ENCODE measurements at regions not wholly inside any gene's neighbourhood (a gene's known extent, or its start where the extent isn't known, plus 50 kb on each side); places are given as distances from the start of the nearest gene placed in this dataset.
"Not testable (repeated sequence)": the region's sequence is repeated elsewhere in the genome, so short reads cannot be mapped to it uniquely, and the experiment has no call there.

GRCh38 chr21:9695759-9696158 is 825.6 kb upstream of the TPTE start:
- not testable (repeated sequence) for DNase-seq

- DNase-seq, result not testable (repeated sequence)
Observed at GRCh38 chr21:9697751-9698150, 823.6 kb upstream of the TPTE start.

- DNase-seq, result not testable (repeated sequence)
Observed at GRCh38 chr21:9705016-9705415, 816.4 kb upstream of the TPTE start.

DNA sequence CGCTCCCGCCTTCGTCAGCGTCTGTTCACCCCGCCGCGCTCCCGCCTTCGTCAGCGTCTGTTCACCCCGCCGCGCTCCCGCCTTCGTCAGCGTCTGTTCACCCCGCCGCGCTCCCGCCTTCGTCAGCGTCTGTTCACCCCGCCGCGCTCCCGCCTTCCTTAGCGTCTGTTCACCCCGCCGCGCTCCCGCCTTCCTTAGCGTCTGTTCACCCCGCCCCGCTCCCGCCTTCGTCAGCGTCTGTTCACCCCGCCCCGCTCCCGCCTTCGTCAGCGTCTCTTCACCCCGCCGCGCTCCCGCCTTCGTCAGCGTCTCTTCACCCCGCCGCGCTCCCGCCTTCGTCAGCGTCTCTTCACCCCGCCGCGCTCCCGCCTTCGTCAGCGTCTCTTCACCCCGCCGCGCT is 815.9 kb upstream of the TPTE start:
- not testable (repeated sequence) for DNase-seq

- not testable (repeated sequence) for DNase-seq
Observed at GRCh38 chr21:9724542-9724941, 796.8 kb upstream of the TPTE start.

DNA sequence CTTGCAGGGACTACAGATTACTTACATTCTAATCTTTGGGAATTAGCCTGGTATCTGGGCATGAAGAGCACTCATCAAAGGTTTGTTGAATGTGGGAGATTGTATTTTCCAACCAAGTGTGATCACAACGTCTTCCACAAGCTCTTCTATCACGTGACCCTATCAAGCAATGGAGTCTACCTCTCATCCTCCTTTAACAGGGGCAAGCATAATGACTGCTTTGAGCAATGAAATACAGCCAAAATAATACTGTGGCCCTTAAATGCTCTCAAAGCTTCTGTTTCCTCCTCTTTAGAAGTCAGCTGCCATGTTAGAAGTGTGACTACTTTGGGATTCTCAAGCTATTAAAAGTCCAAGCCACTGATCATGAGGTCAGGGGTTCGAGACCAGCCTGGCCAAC is 794.2 kb upstream of the TPTE start:
- not testable (repeated sequence) for DNase-seq

DNA sequence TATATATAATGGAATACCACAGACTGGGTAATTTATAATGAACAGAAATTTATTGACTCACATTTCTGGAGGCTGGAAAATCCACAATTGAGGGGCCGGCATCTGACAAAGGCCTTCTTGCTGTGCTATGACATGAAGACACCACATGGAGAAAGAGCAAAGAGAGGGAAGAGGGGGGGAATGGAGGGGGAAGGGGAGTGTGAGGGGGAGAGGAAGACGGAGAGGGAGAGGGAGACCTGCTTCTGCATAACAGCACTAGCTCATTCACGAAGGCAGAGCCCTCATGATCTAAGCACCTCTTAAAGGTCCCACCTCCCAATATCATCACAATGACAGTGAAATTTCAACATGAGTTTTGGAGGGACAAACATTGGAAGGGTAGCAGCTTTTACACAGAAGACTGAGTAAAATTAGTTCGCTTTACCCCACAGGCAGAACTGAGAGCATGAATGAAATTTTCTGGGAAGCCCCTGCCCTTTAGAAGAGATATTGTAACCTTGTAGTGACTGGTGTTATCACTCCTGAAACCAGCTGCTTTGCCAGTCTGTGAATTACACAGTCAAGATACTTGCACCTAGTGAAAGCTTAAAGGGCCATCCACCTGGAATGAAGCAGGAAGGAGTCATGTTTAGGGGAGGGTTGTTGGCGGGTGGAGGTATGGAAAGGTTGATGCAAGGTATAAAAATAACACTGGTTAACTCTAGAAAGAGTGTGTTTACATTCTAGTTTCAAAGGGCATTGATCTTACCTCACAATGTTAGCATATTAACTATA is 793.0 kb upstream of the TPTE start:
- not testable (repeated sequence) for DNase-seq

GRCh38 chr21:9730866-9731265 is 790.5 kb upstream of the TPTE start:
- DNase-seq, result no peak

GRCh38 chr21:9731317-9731716 is 790.1 kb upstream of the TPTE start:
- DNase-seq, result not testable (repeated sequence)

DNA sequence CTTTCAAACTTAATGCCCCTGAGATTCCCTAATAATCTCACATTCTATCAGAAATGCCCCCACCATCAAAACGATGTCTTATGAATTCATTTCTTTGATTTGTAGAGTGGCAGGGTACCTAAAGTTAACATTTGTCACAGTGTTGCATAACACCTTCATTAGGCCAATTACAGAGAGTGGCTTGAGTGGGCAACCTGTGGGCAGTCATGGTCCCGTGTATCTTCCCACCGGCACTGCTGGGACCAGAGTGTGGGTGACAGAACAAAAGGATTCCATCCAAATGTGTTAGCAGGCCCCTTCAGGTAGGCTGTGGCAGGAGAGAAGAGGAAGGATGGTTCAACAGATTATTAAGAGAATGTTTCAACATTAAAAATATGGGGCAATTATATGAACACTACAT is 788.8 kb upstream of the TPTE start:
- not testable (repeated sequence) for DNase-seq

- DNase-seq, result not testable (repeated sequence)
Observed at GRCh38 chr21:9733761-9734558, 787.4 kb upstream of the TPTE start.

DNA sequence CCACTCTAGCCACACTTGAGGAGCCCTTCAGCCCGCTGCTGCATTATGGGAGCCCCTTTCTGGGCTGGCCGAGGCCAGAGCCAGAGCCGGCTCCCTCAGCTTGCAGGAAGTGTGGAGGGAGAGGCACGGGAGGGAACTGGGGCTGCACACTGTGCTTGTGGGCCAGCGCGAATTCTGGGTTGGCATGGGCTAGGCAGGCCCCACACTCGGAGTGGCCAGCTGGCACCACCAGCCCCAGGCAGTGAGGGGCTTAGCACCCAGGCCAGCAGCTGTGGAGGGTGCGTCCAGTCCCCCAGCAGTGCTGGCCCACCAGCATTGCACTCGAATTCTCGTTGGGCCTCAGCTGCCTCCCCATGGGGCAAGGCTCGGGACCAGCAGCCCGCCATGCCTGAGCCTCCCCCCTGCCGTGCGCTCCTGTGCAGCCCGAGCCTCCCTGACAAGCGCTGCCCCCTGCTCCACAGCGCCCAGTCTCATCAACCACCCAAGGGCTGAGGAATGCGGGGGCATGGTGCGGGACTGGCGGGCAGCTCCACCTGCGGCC is 785.9 kb upstream of the TPTE start:
- no peak for DNase-seq

GRCh38 chr21:9737301-9737700 is 784.1 kb upstream of the TPTE start:
- not testable (repeated sequence) for DNase-seq

DNA sequence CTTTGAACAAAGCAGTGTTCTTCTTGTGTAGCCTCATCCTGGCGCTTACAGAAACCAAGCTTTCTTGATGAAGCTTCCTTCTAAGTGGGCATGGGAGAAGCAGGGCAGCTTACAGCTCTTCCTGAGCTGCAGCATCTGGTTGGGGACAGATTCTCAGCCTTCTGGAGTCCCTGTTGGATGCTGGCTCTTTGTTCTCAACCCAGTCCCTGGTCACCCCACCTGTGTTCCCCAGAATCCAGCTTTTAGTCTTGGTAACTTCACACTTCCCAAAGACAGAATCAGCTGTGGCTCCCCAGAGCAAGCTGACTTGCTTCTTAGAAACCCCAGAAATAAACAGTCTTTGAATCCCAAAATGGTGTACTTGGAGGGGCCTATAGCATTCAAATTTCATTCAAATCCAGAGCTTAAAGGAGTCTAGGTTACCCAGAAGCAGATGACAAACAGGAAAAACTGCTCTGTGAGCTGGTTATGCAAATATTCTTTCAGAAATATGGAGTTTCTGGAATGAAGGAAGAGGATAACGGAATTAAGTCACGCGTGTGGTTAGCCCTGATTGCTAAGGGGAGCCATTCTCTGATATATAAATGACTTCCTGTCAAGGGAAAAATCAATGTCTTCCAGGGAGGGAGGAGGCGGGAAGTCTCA is 783.4 kb upstream of the TPTE start:
- DNase-seq, result not testable (repeated sequence)

- DNase-seq, result no peak
Observed at GRCh38 chr21:9738527-9738926, 782.9 kb upstream of the TPTE start.

DNA sequence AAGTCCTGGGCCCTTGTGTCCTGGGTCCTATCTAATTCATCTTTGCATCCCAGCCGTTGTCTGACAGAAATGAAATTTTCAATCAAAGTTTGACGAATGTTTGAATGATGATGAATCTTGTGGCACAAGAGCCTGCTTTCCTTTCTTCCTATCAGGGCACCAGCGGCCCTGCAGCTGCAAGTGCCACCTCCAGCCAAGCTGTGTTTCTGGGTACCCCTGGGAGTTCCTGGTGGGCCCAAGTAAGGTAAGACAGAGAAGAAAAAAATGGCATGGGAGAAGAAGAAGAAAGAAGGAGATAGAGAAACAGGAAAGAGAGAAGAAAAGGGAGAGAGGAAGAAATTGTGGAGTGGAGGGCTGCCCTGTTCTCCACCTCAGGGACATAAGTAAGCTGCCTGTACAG is 782.1 kb upstream of the TPTE start:
- no peak for DNase-seq

DNA sequence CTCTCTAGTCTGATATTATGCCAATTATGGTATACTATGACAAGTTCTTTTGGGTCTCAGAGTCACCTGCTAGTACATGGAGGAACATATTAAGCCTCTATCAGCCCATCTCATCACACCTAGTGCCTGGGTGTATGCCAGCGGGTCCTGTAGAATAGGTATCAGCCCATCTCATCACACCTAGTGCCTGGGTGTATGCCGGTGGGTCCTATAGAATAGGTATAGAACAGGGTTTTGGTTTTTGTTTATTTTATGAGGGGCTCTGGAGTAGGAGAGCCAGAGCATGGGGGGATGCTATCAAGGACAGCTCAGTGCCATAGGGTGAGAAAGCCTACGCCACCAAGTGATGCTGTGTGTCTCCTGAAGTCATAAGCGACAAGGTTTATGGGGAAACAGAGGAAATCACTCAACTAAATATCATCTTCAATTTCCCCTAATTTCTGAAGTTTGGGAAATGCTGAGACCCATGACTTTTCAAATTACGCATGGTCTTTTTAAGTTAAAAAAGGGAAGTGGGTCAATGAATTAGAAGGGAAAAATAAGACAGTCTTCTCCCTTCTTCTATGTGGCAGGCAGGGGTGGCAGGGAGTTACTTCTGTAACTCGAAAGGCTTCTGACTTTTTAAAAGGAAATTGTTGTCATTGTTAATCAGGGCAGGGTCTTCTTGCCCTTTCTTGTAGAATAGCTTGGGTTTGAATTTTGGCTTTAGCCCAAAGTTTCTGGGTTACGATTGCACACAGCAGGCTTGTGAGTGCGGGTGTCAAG is 781.0 kb upstream of the TPTE start:
- not testable (repeated sequence) for DNase-seq

- not testable (repeated sequence) for DNase-seq
Observed at GRCh38 chr21:9740991-9741742, 780.2 kb upstream of the TPTE start.

GRCh38 chr21:9743566-9743965 is 777.8 kb upstream of the TPTE start:
- DNase-seq, result not testable (repeated sequence)

DNA sequence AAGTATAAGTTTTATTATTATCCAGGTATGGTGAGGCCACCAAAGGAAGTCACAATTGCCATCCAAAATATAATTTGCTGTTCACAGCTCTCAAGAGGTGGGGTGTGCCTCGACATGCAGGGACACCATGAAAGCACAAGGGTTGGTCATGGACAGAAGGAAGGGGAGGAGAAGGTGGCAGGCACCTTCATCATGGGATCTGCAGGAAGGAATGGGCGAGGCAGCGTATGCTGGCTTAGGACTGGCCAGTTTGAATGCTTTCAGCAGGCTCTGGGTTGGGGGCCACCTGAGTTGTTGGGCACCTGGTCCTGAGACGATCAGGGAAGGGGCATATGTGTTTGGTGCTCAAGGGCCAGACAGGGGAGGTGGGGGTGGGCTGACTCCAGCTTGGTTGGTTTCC is 777.2 kb upstream of the TPTE start:
- DNase-seq, result not testable (repeated sequence)

Data from hypothalamus (tissue), 51 donors.